Liver (tissue), 3 donors: ENCODE measurements at regions not wholly inside any gene's neighbourhood (a gene's known extent, or its start where the extent isn't known, plus 50 kb on each side); places are given as distances from the start of the nearest gene placed in this dataset.

ENCODE experiments used
- CTCF ChIP-seq: fragments of 150-350 bp; IDR thresholded peaks from 2 replicates; pipeline ENCODE4 v1.5.1; 2017; ENCODE audit warnings: improper control_type of control experiment, low read depth, low read length; ENCODE audit not compliant: missing input control
- FOXA2 ChIP-seq: IDR thresholded peaks from 2 replicates; pipeline ENCODE4 v1.6.1; 2016; ENCODE audit warnings: antibody characterized with exemption
- GABPA ChIP-seq, 2 donors: IDR thresholded peaks in 1 of 2; conservative IDR thresholded peaks in 1 of 2; 2 replicates each; pipeline ENCODE4 v1.6.1; 2016; ENCODE audit warnings: antibody characterized with exemption in 2 of 2, mild to moderate bottlenecking in 1 of 2, moderate library complexity in 1 of 2
- MAX ChIP-seq: IDR thresholded peaks from 2 replicates; pipeline ENCODE4 v1.6.1; 2016; ENCODE audit warnings: antibody characterized with exemption
- RAD21 ChIP-seq, 2 donors: IDR thresholded peaks; 2 replicates each; pipeline ENCODE4 v1.6.1; 2016; ENCODE audit warnings: antibody characterized with exemption in 2 of 2, mild to moderate bottlenecking in 2 of 2
- REST ChIP-seq: IDR thresholded peaks from 2 replicates; pipeline ENCODE4 v1.6.1; 2016; ENCODE audit warnings: antibody characterized with exemption, mild to moderate bottlenecking
- YY1 ChIP-seq: IDR thresholded peaks from 2 replicates; pipeline ENCODE4 v1.6.1; 2016; ENCODE audit warnings: antibody characterized with exemption, mild to moderate bottlenecking
- ZBTB33 ChIP-seq: IDR thresholded peaks from 2 replicates; pipeline ENCODE4 v1.6.1; 2016; ENCODE audit warnings: antibody characterized with exemption
- donor health status: healthy.
- donor health status: healthy.

- TF ChIP-seq MAX (no peak), CTCF (no peak), YY1 (no peak), ZBTB33 (no peak), REST (no peak), RAD21 (IDR thresholded peaks at IDR 0.05) (no peak), FOXA2 (no peak), GABPA (IDR thresholded peaks at IDR 0.05 in 1 of 2, conservative IDR thresholded peaks at IDR 0.05 in 1 of 2) (no peak)
Observed at GRCh38 chr2:4684921-4685320, 981.5 kb downstream of the DCDC2C start.
